Gastrocnemius medialis (tissue), 4 donors: ENCODE measurements at regions not wholly inside any gene's neighbourhood (a gene's known extent, or its start where the extent isn't known, plus 50 kb on each side); places are given as distances from the start of the nearest gene placed in this dataset.

Source experiments
- CTCF ChIP-seq, 5 experiments: fragments of 450-650 bp in 3 of 5; fragments of 200-600 bp in 2 of 5; sonication (generic) in 2 of 5; IDR thresholded peaks in 4 of 5; conservative IDR thresholded peaks in 1 of 5; 1 replicate in 4 of 5; 2 replicates in 1 of 5; pipeline ENCODE4 v1.5.1; 2016 to 2019; ENCODE audit warnings: antibody characterized with exemption in 5 of 5, mild to moderate bottlenecking in 3 of 5, moderate library complexity in 3 of 5
- POLR2A ChIP-seq, 2 donors: fragments of 450-650 bp; IDR thresholded peaks; one replicate each; pipeline ENCODE4 v1.6.1; 2017; ENCODE audit warnings: antibody characterized with exemption in 2 of 2, mild to moderate bottlenecking in 2 of 2, moderate library complexity in 2 of 2

- no peak for TF ChIP-seq CTCF (IDR thresholded peaks at IDR 0.05 in 4 of 5, conservative IDR thresholded peaks at IDR 0.05 in 1 of 5)
- no peak for TF ChIP-seq POLR2A (IDR thresholded peaks at IDR 0.05)
These were observed 242.7 kb downstream of the VRK1 start for GRCh38 chr14:97039717-97040363.
